GM23338 (cell line): ENCODE measurements at regions not wholly inside any gene's neighbourhood (a gene's known extent, or its start where the extent isn't known, plus 50 kb on each side); places are given as distances from the start of the nearest gene placed in this dataset.

Experiments
- ATAC-seq: fragments of 200-7000 bp; cut with Tn5 transposase; 3 replicates; pipeline ENCODE4 v1.9.1; 2020
- DNase-seq: peaks from one replicate; pipeline ENCODE4 v3.0.0-alpha.2; 2015; ENCODE audit warnings: low spot score
- H2AFZ ChIP-seq: fragments of 200-600 bp; sonication (generic); 2 replicates; pipeline ENCODE4 v1.8.0; 2016; ENCODE audit warnings: antibody characterized with exemption, mild to moderate bottlenecking, moderate library complexity
- H3F3A ChIP-seq: fragments of 200-600 bp; sonication (generic); replicated peaks from 2 replicates; pipeline ENCODE4 v1.8.0; 2017; ENCODE audit warnings: antibody characterized with exemption, mixed run types, low read depth
- H3K27ac ChIP-seq: fragments of 200-600 bp; sonication (generic); 2 replicates; pipeline ENCODE4 v1.6.1; 2016; ENCODE audit warnings: low read depth
- H3K27me3 ChIP-seq: fragments of 200-600 bp; sonication (generic); 2 replicates; pipeline ENCODE4 v1.8.0; 2016; ENCODE audit warnings: mild to moderate bottlenecking, mixed run types, moderate library complexity; ENCODE audit not compliant: insufficient read depth
- H3K36me3 ChIP-seq: fragments of 200-600 bp; sonication (generic); 2 replicates; pipeline ENCODE4 v1.8.0; 2016; ENCODE audit warnings: mild to moderate bottlenecking; ENCODE audit not compliant: insufficient read depth
- H3K4me1 ChIP-seq: fragments of 200-600 bp; sonication (generic); 2 replicates; pipeline ENCODE4 v1.8.0; 2016; ENCODE audit warnings: mild to moderate bottlenecking, moderate library complexity; ENCODE audit not compliant: insufficient read depth
- H3K4me2 ChIP-seq: fragments of 200-600 bp; sonication (generic); 2 replicates; pipeline ENCODE4 v1.7.1; 2017; ENCODE audit warnings: mixed run types
- H3K4me3 ChIP-seq: fragments of 200-600 bp; sonication (generic); 2 replicates; pipeline ENCODE4 v1.6.1; 2016; ENCODE audit warnings: mixed run types
- H3K79me2 ChIP-seq: fragments of 200-600 bp; sonication (generic); replicated peaks from 2 replicates; pipeline ENCODE4 v1.8.0; 2017; ENCODE audit warnings: mild to moderate bottlenecking; ENCODE audit not compliant: insufficient read depth
- H3K9me2 ChIP-seq: fragments of 200-600 bp; sonication (generic); 2 replicates; pipeline ENCODE4 v1.8.0; 2017; ENCODE audit not compliant: insufficient read depth
- H4K20me1 ChIP-seq: fragments of 200-600 bp; sonication (generic); replicated peaks from 2 replicates; pipeline ENCODE4 v1.8.0; 2017; ENCODE audit warnings: mild to moderate bottlenecking; ENCODE audit not compliant: insufficient read depth
- H3K27ac Mint-ChIP-seq: 2 replicates; pipeline ENCODE4 v1.8.0; 2020; ENCODE audit warnings: inconsistent platforms, mild to moderate bottlenecking, moderate library complexity, mixed read lengths
- H3K27me3 Mint-ChIP-seq: 3 replicates; pipeline ENCODE4 v1.8.0; 2022; ENCODE audit warnings: low read depth, mild to moderate bottlenecking, moderate library complexity, mixed read lengths, inconsistent platforms; ENCODE audit not compliant: insufficient read depth, poor library complexity
- H3K36me3 Mint-ChIP-seq: 3 replicates; pipeline ENCODE4 v1.8.0; 2021; ENCODE audit warnings: low read depth, mild to moderate bottlenecking, inconsistent platforms, moderate library complexity, mixed read lengths
- H3K4me1 Mint-ChIP-seq: 3 replicates; pipeline ENCODE4 v1.8.0; 2020; ENCODE audit warnings: mild to moderate bottlenecking, inconsistent platforms, mixed read lengths
- H3K4me3 Mint-ChIP-seq: 3 replicates; pipeline ENCODE4 v1.8.0; 2021; ENCODE audit warnings: moderate library complexity, mild to moderate bottlenecking, inconsistent platforms, mixed read lengths
- H3K9me3 Mint-ChIP-seq: 3 replicates; pipeline ENCODE4 v1.8.0; 2020; ENCODE audit warnings: moderate library complexity, mild to moderate bottlenecking, inconsistent platforms, mixed read lengths
- CREB1 ChIP-seq: fragments of 250-450 bp; sonication (Bioruptor Pico); IDR thresholded peaks from 2 replicates; pipeline ENCODE4 v1.5.0; 2020; ENCODE audit warnings: low read depth, mild to moderate bottlenecking, moderate library complexity
- CTCF ChIP-seq, 2 experiments: fragments of 200-600 bp in 1 of 2; sonication (generic) in 1 of 2; conservative IDR thresholded peaks; 2 replicates each; pipeline versions ENCODE4 v1.5.1 to v1.6.1; 2016 to 2017; ENCODE audit warnings: antibody characterized with exemption in 2 of 2, low read depth in 2 of 2, mild to moderate bottlenecking in 2 of 2, moderate library complexity in 1 of 2
- EZH2phosphoT487 ChIP-seq: fragments of 200-600 bp; sonication (generic); IDR thresholded peaks from one replicate; pipeline ENCODE4 v1.8.1; 2018; ENCODE audit warnings: antibody characterized with exemption; ENCODE audit not compliant: unreplicated experiment
- JUNB ChIP-seq: IDR thresholded peaks from one replicate; pipeline ENCODE4 v1.6.1; 2016; ENCODE audit warnings: antibody characterized with exemption; ENCODE audit not compliant: unreplicated experiment
- POLR2AphosphoS5 ChIP-seq: IDR thresholded peaks from 2 replicates; pipeline ENCODE4 v1.6.1; 2016; ENCODE audit warnings: antibody characterized with exemption, low read depth
- REST ChIP-seq: IDR thresholded peaks from one replicate; pipeline ENCODE4 v1.6.1; 2018; ENCODE audit warnings: antibody characterized with exemption; ENCODE audit not compliant: unreplicated experiment
- STAT1 ChIP-seq: IDR thresholded peaks from one replicate; pipeline ENCODE4 v1.6.1; 2016; ENCODE audit warnings: antibody characterized with exemption; ENCODE audit not compliant: unreplicated experiment
- ZNF114 ChIP-seq: fragments of 250-450 bp; sonication (Bioruptor Pico); IDR thresholded peaks from 2 replicates; pipeline ENCODE4 v1.5.0; 2020; ENCODE audit warnings: mild to moderate bottlenecking, moderate library complexity
- ZNF331 ChIP-seq: fragments of 250-450 bp; sonication (Bioruptor Pico); IDR thresholded peaks from 2 replicates; pipeline ENCODE4 v1.5.0; 2020; ENCODE audit warnings: low read depth, mild to moderate bottlenecking, moderate library complexity
- ZNF462 ChIP-seq: fragments of 250-450 bp; sonication (Bioruptor Pico); IDR thresholded peaks from 2 replicates; pipeline ENCODE4 v1.5.0; 2020; ENCODE audit warnings: mild to moderate bottlenecking, moderate library complexity

- H3K27me3 ChIP-seq: no peaks in the 10 kb centered on the region
- no peaks in the 10 kb centered on the region for H3K4me1 ChIP-seq
- H3K4me2 ChIP-seq: no peak overlapping the region
- H3K9me2 ChIP-seq: no peaks in the 10 kb centered on the region
- Mint-ChIP-seq H3K4me3 (no peak overlapping the region), H3K9me3 (no peaks in the 10 kb centered on the region; the same call in 2 of the 3 replicates), H3K27ac (no peak overlapping the region), H3K27me3 (no peaks in the 10 kb centered on the region), H3K36me3 (no peaks in the 10 kb centered on the region), H3K4me1 (no peaks in the 10 kb centered on the region)
- H2AFZ ChIP-seq: no peak overlapping the region
- H3F3A ChIP-seq: no peaks in the 10 kb centered on the region
- ATAC-seq (no peak), DNase-seq (no peak)
- no peaks in the 10 kb centered on the region for H4K20me1 ChIP-seq
- no peak for TF ChIP-seq ZNF331 (CRISPR knock-in tag)
- TF ChIP-seq STAT1: no peak
- TF ChIP-seq CTCF (conservative IDR thresholded peaks at IDR 0.05; ENCODE audit: low read depth in 2 of 2): no peak
- no peak for TF ChIP-seq REST
- no peak for TF ChIP-seq EZH2phosphoT487
- TF ChIP-seq POLR2AphosphoS5: no peak
- TF ChIP-seq JUNB: no peak
- no peak for TF ChIP-seq ZNF114 (CRISPR knock-in tag)
- no peak for TF ChIP-seq ZNF462 (CRISPR knock-in tag)
- no peak for TF ChIP-seq CREB1 (CRISPR knock-in tag)
- H3K27ac ChIP-seq: no peak overlapping the region
- H3K4me3 ChIP-seq: no peak overlapping the region
- no peaks in the 10 kb centered on the region for H3K36me3 ChIP-seq
- no peaks in the 10 kb centered on the region for H3K79me2 ChIP-seq
Observed at GRCh38 chr2:19262150-19262549, 96.3 kb downstream of the OSR1 start.
